ENCODE measurements at regions not wholly inside any gene's neighbourhood (a gene's known extent, or its start where the extent isn't known, plus 50 kb on each side); places are given as distances from the start of the nearest gene placed in this dataset.

GRCh38 chr10:44168478-44168877, 216.4 kb downstream of the CXCL12 start:
- intact Hi-C loops (cut with micrococcal nuclease): no loop called here
- H3K27me3 Mint-ChIP-seq (ENCODE audit: low read depth in 3 of 3): peaks cover 2 to 5% (median 3%) of the 10 kb centered on the region in 3 donors
- H3K4me1 ChIP-seq (ENCODE audit: control insufficient read depth in 1 of 2, insufficient read depth in 2 of 2, low read length in 2 of 2): no peaks in the 10 kb centered on the region
- H3K36me3 ChIP-seq (replicated peaks in 1 of 2; ENCODE audit: control insufficient read depth in 1 of 2, insufficient read depth in 2 of 2, low read length in 2 of 2): no peaks in the 10 kb centered on the region
- H3K36me3 Mint-ChIP-seq: no peaks in the 10 kb centered on the region
- no peak overlapping the region for H3K4me2 ChIP-seq (replicated peaks; ENCODE audit: extremely low read depth, low read length, poor library complexity, severe bottlenecking)
- no peak for TF ChIP-seq CTCF (IDR thresholded peaks at IDR 0.05)
- H3K4me3 ChIP-seq (replicated peaks in 1 of 3; ENCODE audit: low read depth in 2 of 3, low read length in 3 of 3): no peak overlapping the region
- DNase-seq: no peak
- H3K9me3 Mint-ChIP-seq: peaks cover 0 to 2% (median 0%) of the 10 kb centered on the region in 7 donors
- no peaks in the 10 kb centered on the region for H3K27me3 ChIP-seq (ENCODE audit: control insufficient read depth in 2 of 2, insufficient read depth in 2 of 2, low read length in 2 of 2)
- H3K27ac Mint-ChIP-seq: no peak overlapping the region
- H3K4me1 Mint-ChIP-seq: no peaks in the 10 kb centered on the region
- H2AFZ ChIP-seq (ENCODE audit: insufficient read depth, low read depth, low read length, poor library complexity, severe bottlenecking): no peak overlapping the region
- H3K9me3 ChIP-seq (replicated peaks in 1 of 2; ENCODE audit: control insufficient read depth in 1 of 2, insufficient read depth in 1 of 2, low read length in 2 of 2): no peaks in the 10 kb centered on the region
- no peak overlapping the region for H3K27ac ChIP-seq (ENCODE audit: low read depth in 1 of 2, low read length in 2 of 2)
- no peaks in the 10 kb centered on the region for H4K20me1 ChIP-seq (ENCODE audit: insufficient read depth, low read length)
- H3K9ac ChIP-seq (ENCODE audit: insufficient read depth, low read length, poor library complexity, severe bottlenecking): no peak overlapping the region
- H3K4me3 Mint-ChIP-seq: no peak overlapping the region
- H3K79me2 ChIP-seq (ENCODE audit: insufficient read depth, low read length): no peaks in the 10 kb centered on the region
- WGBS (ENCODE audit: insufficient coverage): 91% methylated on average over 5 of the region's 5 CpGs

GRCh38 chr10:44167752-44168151, 217.1 kb downstream of the CXCL12 start:
- Histone ChIP-seq H3K36me3 (replicated peaks in 1 of 2; ENCODE audit: control insufficient read depth in 1 of 2, insufficient read depth in 2 of 2, low read length in 2 of 2) (no peaks in the 10 kb centered on the region), H3K9ac (ENCODE audit: insufficient read depth, low read length, poor library complexity, severe bottlenecking) (no peak overlapping the region), H3K27me3 (ENCODE audit: control insufficient read depth in 2 of 2, insufficient read depth in 2 of 2, low read length in 2 of 2) (no peaks in the 10 kb centered on the region), H3K4me1 (ENCODE audit: control insufficient read depth in 1 of 2, insufficient read depth in 2 of 2, low read length in 2 of 2) (no peaks in the 10 kb centered on the region), H3K9me3 (replicated peaks in 1 of 2; ENCODE audit: control insufficient read depth in 1 of 2, insufficient read depth in 1 of 2, low read length in 2 of 2) (no peaks in the 10 kb centered on the region), H3K4me2 (replicated peaks; ENCODE audit: extremely low read depth, low read length, poor library complexity, severe bottlenecking) (no peak overlapping the region), H3K27ac (ENCODE audit: low read depth in 1 of 2, low read length in 2 of 2) (no peak overlapping the region), H3K4me3 (replicated peaks in 1 of 3; ENCODE audit: low read depth in 2 of 3, low read length in 3 of 3) (no peak overlapping the region), H2AFZ (ENCODE audit: insufficient read depth, low read depth, low read length, poor library complexity, severe bottlenecking) (no peak overlapping the region), H3K79me2 (ENCODE audit: insufficient read depth, low read length) (no peaks in the 10 kb centered on the region), H4K20me1 (ENCODE audit: insufficient read depth, low read length) (no peaks in the 10 kb centered on the region)
- intact Hi-C loops (cut with micrococcal nuclease): no loop called here
- Mint-ChIP-seq H3K4me3 (no peak overlapping the region), H3K9me3 (peaks cover 0 to 2% (median 0%) of the 10 kb centered on the region in 7 donors), H3K4me1 (no peaks in the 10 kb centered on the region), H3K27ac (no peak overlapping the region), H3K27me3 (ENCODE audit: low read depth in 3 of 3) (peaks cover 2 to 4% (median 4%) of the 10 kb centered on the region in 3 donors), H3K36me3 (no peaks in the 10 kb centered on the region)
- 79% methylated on average over 4 of the region's 6 CpGs for WGBS (ENCODE audit: insufficient coverage)
- no peak for DNase-seq
- TF ChIP-seq CTCF (IDR thresholded peaks at IDR 0.05): no peak
